GM19467 (cell line): ENCODE measurements at regions not wholly inside any gene's neighbourhood (a gene's known extent, or its start where the extent isn't known, plus 50 kb on each side); places are given as distances from the start of the nearest gene placed in this dataset.
"Not testable (repeated sequence)": the region's sequence is repeated elsewhere in the genome, so short reads cannot be mapped to it uniquely, and the experiment has no call there.

Experiments
- ATAC-seq: cut with Tn5 transposase; IDR thresholded peaks from one replicate; pipeline ENCODE4 v1.9.1; 2021; ENCODE audit warnings: mild to moderate bottlenecking, moderate library complexity; ENCODE audit not compliant: unreplicated experiment

- ATAC-seq, result no peak
Observed at GRCh38 chr7:46089281-46089680, 168.2 kb upstream of the IGFBP3 start.

DNA sequence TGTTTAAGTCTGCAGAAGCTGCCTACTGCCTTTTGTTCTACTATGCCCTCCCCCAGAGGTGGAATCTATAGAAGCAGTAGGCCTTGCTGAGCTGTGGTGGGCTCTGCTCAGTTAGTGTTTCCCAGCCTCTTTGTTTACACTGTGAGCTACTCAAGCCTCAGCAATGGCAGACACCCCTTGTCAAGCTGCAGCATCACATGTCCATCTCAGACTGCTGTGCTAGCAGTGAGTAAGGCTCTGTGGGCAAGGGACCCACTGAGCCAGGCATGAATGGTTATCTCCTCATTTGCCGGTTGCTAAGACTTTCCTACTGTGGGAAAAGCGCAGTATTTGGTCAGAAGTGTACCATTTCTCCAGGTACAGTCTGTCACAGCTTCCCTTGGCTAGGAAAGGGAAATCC is 167.4 kb upstream of the IGFBP3 start:
- ATAC-seq, result not testable (repeated sequence)

DNA sequence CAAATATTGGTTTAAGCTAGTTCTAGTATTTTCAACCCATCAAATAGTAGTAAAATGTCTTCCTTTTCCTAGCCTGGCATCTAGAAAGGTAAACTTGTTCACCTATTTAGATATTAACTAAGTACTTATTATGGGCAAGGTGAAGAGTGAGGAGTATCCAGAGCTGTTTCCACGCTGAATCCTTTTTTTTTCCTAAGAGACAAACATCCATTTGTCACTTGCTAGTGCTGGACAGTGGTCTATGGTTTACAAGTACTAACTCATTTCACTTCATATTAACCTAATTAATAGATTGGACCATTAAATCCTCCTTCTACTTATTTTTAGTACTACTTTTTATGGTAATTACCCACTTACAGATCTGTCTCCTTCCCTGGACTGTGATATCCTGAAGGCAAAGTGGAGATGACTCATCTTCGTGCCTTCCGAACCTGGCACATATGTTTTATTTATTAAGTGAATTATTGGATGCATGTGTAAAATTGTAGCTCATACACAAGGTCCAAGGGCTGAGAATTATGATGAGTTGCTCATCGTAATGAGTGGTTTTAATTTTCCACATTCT is 159.6 kb upstream of the IGFBP3 start:
- ATAC-seq, result no peak

- no peak for ATAC-seq
Observed at GRCh38 chr7:46079421-46079820, 158.3 kb upstream of the IGFBP3 start.

GRCh38 chr7:46076527-46076926 is 155.5 kb upstream of the IGFBP3 start:
- ATAC-seq, result no peak

DNA sequence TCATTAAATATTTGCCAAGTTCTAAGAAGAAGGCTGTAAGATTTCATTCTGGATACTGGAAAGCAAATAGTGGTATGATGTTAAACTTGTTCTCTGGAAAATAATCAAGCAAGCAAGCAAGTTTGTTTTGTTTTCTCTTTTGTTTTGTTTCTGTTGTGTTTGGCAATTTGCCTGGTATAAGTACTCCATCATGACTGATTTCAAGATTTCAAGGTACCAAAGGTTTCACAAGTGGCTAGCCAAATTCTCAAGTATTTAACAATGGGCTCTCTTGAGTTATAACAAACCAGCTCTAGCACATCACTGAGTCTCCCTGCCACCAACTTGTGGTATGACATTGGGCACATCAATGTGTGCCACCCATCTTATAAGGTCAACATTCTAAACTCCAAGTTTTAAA is 151.7 kb upstream of the IGFBP3 start:
- ATAC-seq, result no peak

DNA sequence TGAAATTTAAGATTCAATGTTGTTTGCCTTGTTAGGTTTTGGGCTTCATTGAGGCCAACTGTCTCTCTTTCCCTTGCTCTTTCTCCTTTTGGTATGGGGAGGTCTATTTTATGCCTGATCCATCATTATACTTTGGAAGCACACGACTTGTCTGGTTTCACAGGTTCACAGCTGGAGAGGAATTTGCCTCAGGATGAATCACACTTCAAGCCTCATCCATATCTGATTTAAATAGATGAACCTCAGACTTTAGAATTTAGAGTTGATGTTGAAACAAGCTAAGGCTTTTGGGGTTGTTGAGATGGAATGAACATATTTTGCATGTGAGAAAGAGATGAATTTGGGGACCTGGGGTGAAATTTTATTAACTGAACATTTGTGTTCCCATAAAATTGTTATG is 150.5 kb upstream of the IGFBP3 start:
- no peak for ATAC-seq

- no peak for ATAC-seq
Observed at GRCh38 chr7:46071076-46071475, 150.0 kb upstream of the IGFBP3 start.

GRCh38 chr7:46068159-46068558 is 147.1 kb upstream of the IGFBP3 start:
- no peak for ATAC-seq

DNA sequence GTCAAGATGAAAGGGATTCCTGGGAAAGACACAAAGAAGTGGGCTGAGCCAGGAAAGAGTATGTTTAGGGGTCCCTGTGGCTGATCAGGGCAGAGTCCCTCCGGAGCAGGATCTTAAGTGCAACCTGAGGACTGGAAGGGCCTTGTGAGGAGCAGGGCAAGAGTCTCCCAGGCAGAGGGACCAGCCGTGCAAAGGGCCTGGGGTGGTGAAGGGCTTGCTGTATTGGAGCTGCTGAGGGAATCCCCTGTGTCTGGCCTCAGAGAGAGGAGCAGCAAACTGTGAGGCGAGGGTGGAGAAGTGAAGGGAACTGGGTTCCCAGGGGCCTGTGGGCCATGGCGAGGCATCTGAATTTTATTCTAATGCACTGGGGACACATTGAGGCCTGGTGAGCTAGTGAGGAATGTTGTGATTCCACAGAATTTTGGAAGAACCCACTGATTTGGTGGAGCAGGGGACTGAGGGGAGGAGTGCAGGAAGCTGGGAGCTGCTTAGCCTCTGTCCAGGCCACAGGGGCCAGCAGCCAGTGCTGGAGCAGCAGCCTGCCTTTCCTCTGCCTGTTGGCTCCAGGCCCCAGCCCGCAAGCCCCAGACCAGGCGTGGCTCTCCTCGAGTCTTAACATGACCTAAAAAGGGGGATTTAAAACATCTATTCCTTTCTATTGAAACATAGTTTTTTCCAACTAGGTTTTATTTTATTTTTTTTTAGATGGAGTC is 138.4 kb upstream of the IGFBP3 start:
- ATAC-seq, result no peak

DNA sequence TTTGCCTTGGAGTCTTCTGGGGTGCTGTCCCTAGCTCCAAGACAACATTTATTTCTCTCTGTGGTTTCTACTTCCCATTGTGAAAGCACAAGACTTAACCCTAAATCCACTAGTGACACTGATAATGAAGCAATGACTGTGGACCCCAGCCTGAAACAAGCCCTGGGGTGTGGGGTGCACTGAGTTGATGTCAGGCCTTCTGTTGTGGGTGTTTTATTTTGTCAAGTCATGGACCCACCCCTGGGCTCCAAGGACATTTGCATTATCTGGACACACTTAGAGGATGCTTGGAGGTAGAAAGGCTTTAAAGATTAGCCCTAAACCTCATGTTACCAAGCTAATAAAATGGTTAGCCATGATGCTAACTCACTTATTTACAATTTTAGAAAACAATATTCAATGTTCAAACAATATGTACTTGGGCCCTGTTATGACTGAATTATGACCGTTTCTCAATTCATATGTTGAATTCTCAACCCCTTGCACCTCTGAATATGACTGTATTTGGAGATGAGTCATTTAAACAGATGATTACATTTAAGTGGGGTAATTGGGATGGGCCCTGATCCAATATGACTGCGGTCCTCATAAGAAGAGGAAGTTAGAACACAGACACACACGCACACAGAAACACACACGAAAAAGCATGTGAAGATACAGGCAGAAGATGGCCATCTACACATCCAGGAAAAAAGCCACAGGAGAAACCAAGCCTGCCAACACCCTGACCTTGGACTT is 137.2 kb upstream of the IGFBP3 start:
- ATAC-seq, result no peak

DNA sequence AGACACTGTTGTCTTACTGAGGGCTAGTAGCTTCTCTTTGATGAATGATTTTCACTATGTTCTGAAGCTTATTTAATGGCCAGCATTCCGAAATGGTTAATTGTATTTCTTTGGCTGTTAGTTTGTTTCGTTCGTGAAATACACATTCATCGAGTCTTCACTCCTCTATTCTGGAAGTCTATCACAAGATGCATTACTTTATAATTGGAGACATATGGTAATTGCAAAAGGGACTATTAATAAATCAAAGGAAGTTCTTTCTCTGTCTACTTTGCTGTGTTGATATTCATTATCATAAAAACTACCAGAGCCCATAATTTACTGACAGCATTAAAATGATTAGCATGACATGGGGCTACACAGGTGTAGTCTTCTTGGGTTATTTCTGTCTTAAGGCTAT is 133.8 kb upstream of the IGFBP3 start:
- ATAC-seq, result no peak

DNA sequence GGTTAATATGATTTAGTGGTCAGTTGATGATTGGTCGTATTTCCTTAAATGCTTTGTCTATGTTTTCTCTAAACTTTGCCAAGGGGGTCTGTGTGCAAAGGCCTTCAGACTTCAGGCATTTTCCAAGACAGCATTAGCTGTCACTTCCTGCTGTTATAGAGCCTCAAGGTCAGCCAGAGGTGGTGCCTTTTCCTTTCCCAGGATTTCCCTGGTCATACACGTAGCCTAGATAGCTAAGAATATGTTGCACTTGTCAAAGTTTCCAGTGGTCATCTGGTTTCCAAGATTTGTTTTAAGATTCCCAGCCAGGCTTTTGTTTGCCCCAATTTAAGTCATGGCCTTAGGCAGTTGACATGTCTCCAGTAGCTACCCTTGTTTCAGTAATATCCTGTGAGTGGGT is 133.2 kb upstream of the IGFBP3 start:
- ATAC-seq, result no peak

- no peak for ATAC-seq
Observed at GRCh38 chr7:46047581-46047980, 126.5 kb upstream of the IGFBP3 start.

DNA sequence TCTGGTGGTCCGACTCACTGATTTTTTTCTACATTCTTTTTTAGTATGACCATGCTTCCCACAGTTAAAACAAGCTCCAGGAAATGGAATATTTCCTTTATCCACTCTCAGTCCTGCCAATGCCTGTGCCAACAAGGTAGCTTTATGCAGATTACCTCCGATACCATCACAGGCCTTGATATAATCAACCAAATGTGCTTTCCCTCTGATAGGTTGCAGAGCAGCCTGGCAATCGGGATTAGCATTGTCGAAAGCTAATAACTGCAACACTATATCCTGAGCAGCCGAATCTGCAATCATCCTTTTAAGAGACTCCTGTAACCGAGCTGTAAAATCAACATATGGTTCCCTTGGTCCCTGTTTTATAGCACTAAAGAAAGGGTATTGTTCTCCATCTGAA is 122.3 kb upstream of the IGFBP3 start:
- ATAC-seq, result not testable (repeated sequence)

GRCh38 chr7:46039813-46040212 is 118.7 kb upstream of the IGFBP3 start:
- not testable (repeated sequence) for ATAC-seq

DNA sequence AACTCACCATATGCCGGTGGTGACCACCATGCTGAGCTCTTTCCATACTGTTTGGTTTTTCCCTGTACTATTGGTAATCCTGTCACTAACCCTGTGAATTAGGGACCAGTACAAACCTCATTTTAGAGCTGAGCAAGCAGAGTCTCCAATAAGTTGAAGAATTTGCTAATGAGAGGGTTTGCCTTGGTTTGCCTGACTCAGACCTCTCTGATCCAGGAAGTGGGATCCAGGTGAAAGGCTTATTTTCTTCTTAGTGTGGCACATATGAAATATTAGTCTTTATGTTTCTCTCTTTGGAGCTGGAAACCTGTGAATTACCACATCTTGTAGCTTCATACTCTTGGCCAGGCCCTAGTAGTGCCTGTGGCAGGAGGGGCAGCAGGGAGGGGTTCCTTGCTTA is 114.1 kb upstream of the IGFBP3 start:
- no peak for ATAC-seq

DNA sequence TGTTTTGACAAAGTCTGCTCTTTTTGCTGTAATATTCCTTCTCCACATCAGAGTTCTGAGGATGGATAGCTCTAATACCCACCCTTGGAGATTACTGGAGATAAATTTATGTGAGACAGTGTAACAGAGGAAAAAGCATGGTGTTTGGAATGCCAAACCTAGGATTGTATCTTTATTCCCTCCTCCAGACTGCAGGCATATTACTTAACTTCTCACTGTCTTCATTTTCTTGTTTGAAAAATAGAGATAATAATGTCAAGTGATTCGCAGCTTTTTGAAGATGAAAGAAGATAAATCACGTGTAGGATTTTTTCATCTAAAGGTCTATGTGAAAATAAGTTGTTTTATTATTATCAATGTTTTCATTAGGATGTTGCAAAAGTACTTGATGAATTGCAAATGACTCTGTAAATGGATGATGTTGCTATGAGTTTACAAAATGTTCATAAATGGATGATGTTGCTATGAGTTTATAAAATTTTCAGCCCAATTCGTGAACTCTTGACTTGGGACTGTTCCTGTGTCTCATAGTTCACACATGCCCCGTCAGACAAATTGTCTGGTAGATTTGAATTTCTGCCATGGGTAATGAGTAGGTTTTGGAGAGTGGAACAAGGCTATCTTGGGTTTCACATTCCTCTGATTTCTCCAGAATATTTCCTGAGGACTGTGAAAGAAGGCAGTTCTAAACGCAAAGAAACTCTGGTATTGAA is 113.1 kb upstream of the IGFBP3 start:
- no peak for ATAC-seq

- ATAC-seq, result no peak
Observed at GRCh38 chr7:46033592-46033991, 112.5 kb upstream of the IGFBP3 start.

DNA sequence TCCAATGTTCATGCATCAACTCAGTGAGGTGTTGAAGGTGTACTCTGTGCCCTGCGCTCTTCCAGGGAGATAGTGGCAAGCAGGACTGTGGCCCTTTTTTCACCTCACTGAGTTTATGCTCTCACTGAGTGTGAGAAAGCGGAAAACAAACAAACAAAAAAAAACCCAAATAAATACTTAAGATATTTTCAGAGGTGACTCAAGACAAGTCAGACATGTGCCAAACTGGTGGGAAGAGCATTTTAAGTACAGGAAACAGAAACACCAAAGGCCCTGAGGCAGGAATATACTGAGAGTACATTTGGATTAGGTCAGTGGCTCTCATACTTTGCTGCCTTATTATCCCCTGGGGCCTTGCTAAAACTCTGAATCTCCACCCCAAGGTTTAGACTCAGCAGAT is 111.9 kb upstream of the IGFBP3 start:
- no peak for ATAC-seq

GRCh38 chr7:46032353-46032752 is 111.3 kb upstream of the IGFBP3 start:
- no peak for ATAC-seq
